Skeletal muscle cell (primary cell): ENCODE measurements at regions not wholly inside any gene's neighbourhood (a gene's known extent, or its start where the extent isn't known, plus 50 kb on each side); places are given as distances from the start of the nearest gene placed in this dataset.
"Not testable (repeated sequence)": the region's sequence is repeated elsewhere in the genome, so short reads cannot be mapped to it uniquely, and the experiment has no call there.

Source experiments
- DNase-seq: peaks from one replicate; pipeline ENCODE4 v3.0.0-alpha.2; 2010; ENCODE audit warnings: low read depth
- H3K4me3 ChIP-seq: 2 replicates; pipeline ENCODE4 v1.5.1; 2011; ENCODE audit warnings: low read depth, mild to moderate bottlenecking, control low read depth, low read length, moderate library complexity

GRCh38 chr14:56417173-56417572, 162.4 kb upstream of the TMEM260 start:
- DNase-seq, result no peak
- no peak overlapping the region for H3K4me3 ChIP-seq

DNA sequence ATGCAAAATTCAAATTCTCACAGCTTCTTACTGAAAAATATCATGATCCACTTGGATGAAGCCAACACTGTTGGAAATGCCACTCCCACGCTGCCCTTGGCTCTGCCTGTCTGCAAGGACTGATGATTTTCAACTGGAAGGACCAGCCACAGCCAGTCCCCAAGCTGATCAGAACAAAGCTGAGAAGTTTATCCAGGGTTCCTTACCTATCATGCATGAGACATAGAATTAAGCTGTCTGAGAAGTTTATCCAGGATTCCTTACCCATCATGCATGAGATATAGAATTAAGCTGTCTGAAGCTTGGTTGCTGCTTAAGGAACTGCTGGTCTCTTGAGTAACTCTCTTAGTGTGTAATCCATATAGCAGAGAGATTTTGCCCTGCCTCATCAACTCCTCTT, 159.8 kb upstream of the TMEM260 start:
- no peak for DNase-seq
- no peak overlapping the region for H3K4me3 ChIP-seq

DNA sequence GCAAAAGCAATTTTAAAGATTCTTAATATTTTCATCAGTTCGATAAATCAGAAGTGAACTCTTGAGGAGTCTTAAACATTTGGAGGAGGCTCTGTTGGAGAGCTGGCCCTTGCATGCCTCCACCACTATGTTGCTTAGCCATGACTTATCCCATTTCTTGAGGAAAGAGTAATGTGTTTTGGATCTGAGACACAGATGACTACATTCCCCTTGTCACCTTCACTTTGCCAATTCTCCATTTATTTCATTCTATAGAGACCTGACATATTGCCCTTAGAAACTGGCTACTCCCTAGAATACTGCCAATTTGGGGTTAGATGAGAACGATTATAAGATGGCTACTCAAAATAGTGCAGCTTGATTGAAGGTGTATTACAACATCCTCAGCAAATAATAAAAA, 157.4 kb upstream of the TMEM260 start:
- no peak overlapping the region for H3K4me3 ChIP-seq
- no peak for DNase-seq

DNA sequence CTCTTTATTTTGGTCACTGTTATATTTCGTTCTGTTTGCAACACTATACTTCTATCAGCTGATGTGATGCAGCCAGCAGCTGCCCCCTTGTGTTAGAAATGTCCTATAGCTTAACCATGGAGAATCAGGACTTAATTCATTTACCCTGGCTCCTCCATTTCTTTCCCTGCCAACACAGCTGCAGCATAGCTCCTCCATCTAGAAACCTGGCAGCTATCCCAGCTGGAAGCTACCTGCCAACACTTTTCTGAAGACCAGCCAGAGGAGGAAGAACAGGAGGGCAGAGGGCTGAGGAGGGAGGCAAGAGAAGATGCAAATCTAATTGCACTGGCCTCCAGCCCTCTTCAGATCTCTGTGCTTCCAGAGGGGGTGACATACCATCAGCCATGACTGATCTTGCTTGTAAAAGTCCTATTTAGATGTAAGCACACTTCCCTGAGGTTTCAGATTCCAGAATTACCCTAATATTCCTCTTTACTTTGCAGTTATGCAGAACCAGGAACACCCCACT, 156.8 kb upstream of the TMEM260 start:
- DNase-seq, result peak; percentile 60
- H3K4me3 ChIP-seq, result no peak overlapping the region

- peak; percentile 79 for DNase-seq
- H3K4me3 ChIP-seq, result no peak overlapping the region
Measured at GRCh38 chr14:56423544-56423943, 156.1 kb upstream of the TMEM260 start.

DNA sequence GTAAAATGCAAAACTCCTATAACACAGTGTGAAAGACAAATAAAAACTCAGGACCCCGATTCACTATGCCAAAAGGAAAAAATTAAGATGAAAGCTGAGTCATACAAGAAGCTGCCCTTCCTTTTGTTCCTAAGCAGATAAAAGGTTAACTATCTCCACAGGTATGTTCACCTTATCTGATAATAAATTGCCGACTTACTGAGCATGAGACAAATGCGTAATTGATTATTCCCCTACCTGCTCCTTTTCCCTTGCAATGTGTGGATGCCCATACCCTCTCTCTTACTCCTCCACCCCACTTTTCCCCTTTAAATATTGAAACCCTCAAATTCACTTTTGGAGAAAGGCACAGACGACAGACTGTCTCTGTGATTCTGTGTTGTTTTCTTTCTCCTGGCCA, 148.6 kb upstream of the TMEM260 start:
- H3K4me3 ChIP-seq, result no peak overlapping the region
- DNase-seq, result no peak

- no peak for DNase-seq
- no peak overlapping the region for H3K4me3 ChIP-seq
Measured at GRCh38 chr14:56449670-56450213, 129.9 kb upstream of the TMEM260 start.

DNA sequence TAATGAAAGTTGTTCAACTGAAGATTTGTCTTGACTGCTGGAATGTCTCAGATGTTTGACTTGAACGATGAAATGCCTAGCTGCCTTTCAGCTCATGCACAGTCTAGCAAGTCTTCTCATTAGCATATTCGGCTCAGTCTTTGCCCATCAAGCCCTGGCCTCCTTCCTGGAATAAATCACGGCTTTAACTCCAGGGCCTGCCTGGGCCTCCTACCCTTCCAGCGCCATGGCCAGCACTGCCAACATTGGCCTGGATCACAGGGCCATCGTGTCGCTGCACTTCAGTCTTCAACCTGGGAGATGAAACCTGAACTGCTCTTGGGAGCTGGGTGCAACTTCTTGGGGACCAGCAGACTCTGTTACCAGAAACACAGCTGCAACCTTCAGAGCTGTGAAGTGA, 126.7 kb upstream of the TMEM260 start:
- no peak for DNase-seq

DNA sequence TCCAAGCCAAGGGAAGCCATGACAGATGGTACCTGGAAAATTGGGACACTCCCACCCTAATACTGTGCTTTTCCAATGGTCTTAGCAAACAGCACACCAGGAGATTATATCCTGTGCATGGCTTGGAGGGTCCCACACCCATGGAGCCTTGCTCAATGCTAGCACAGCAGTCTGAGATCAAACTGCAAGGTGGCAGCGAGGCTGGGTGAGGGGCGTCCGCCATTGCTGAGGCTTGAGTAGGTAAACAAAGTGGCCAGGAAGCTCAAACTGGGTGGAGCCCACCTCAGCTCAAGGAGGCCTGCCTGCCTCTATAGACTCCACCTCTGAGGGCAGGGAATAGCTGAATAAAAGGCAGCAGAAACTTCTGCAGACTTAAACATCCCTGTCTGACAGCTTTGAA, 124.9 kb upstream of the TMEM260 start:
- H3K4me3 ChIP-seq, DNase-seq: not testable (repeated sequence)

More for the DNA sequence above, 126.7 kb upstream of the TMEM260 start:
- H3K4me3 ChIP-seq, result no peak overlapping the region

- DNase-seq, result no peak
- no peak overlapping the region for H3K4me3 ChIP-seq
Measured at GRCh38 chr14:56460469-56460868, 119.1 kb upstream of the TMEM260 start.

DNA sequence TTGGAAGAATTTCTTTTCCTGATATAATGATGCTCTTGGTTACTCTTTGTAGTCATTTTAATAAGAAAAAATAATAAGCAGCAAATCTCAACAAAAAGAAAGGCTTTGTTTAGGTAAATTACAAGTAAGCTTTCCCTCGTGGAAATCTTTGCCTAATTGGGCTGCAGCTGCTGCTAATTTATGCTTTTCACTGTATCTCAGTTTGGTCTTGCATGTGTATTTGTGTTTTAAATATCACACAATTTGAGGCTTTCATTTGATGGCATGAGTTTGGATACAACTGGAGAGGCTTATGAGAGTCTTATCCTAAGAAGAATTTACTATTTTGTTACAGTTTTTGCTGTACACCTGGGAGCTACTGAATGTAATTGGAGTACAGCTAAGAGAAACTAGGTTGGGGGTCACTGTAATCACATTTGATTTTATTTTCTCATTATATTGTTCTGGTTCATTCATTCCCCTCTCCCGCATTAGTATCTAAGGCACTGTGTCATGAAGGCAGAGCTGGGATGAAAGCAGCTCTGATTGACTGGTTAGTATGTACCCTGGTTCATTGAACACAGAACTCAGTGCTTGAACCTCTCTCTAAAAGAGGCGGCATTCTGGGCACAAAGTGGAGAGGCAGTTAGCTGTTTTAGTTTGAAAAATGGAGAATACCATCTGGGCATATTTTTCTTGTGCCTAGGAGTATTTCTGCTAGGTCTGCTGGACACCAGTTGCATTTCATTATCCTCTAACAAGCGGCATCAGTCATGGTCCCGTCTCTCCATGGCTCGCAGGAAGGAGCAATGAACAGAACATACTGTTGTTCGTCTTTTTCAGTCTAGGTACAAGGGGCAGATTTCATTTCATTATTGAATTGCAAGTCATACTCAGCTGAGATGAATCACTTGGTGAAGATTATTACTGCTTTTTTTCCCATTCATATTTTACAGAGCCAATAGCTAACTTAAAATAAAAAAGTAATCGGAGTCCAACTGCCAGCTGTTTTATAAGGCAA, 118.0 kb upstream of the TMEM260 start:
- H3K4me3 ChIP-seq, result no peak overlapping the region
- DNase-seq, result no peak

GRCh38 chr14:56463271-56463890, 116.2 kb upstream of the TMEM260 start:
- no peak for DNase-seq
- H3K4me3 ChIP-seq, result no peak overlapping the region

- no peak overlapping the region for H3K4me3 ChIP-seq
Measured at GRCh38 chr14:56471056-56471455, 108.5 kb upstream of the TMEM260 start.

DNA sequence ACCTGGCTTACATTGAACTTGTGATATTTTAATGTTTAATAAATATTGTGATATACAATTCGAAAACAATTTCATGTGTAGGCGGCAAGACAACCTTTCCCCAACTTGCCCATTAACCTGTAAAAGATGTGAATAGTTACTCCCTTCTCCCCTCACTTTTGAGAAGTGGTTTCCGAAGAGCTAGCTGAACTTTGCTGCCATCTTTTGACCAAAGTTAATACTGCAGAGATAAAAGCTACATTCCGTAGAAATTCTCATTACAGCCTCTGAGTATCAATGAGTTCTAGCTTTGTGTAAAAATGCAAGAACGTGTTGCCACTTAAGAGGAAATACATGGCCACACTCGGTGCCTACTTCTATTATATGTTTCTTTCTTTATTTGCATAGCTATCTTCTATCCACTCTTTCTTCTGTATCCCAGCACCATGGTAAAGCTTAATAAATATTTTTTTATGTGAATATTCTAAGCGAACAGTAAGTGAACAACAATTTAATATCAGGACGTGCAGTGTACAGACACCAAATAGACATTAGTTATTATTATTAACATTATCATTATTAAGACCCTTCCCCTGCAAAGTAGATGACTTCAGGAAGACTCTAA, 105.1 kb upstream of the TMEM260 start:
- no peak overlapping the region for H3K4me3 ChIP-seq
- no peak for DNase-seq

More at GRCh38 chr14:56471056-56471455, 108.5 kb upstream of the TMEM260 start:
- DNase-seq, result no peak

GRCh38 chr14:56482310-56482911, 97.2 kb upstream of the TMEM260 start:
- no peak overlapping the region for H3K4me3 ChIP-seq
- no peak for DNase-seq

- H3K4me3 ChIP-seq, result no peak overlapping the region
- DNase-seq, result no peak
Measured at GRCh38 chr14:56487090-56487667, 92.4 kb upstream of the TMEM260 start.

- DNase-seq, result peak; percentile 43
- H3K4me3 ChIP-seq, result no peak overlapping the region
Measured at GRCh38 chr14:56487761-56488160, 91.8 kb upstream of the TMEM260 start.

GRCh38 chr14:56488306-56488705, 91.3 kb upstream of the TMEM260 start:
- no peak for DNase-seq
- no peak overlapping the region for H3K4me3 ChIP-seq

- no peak for DNase-seq
- H3K4me3 ChIP-seq, result no peak overlapping the region
Measured at GRCh38 chr14:56490379-56490778, 89.2 kb upstream of the TMEM260 start.
